Calu3 (cell line): ENCODE measurements at regions not wholly inside any gene's neighbourhood (a gene's known extent, or its start where the extent isn't known, plus 50 kb on each side); places are given as distances from the start of the nearest gene placed in this dataset.
"Not testable (repeated sequence)": the region's sequence is repeated elsewhere in the genome, so short reads cannot be mapped to it uniquely, and the experiment has no call there.

Experiments used
- BruUV-seq: library from RNA; stranded (reverse); fragments of 400-500 nt; replicated peaks from 2 replicates; lab custom pipeline; 2021; lab: Mats Ljungman, UMichigan
- CTCF ChIA-PET: fragments of 300-600 bp; sonication (Branson Sonifier 250); formaldehyde crosslinking; loops from one replicate; lab custom pipeline; 2022; ENCODE audit warnings: antibody characterized with exemption; lab: Charles Lee
- DNase-seq: peaks from one replicate; pipeline ENCODE4 v3.0.0; 2022
- H3K27ac Mint-ChIP-seq: one replicate; pipeline ENCODE4 v1.8.0; 2022; ENCODE audit warnings: mixed read lengths; ENCODE audit not compliant: unreplicated experiment
- H3K27me3 Mint-ChIP-seq: one replicate; pipeline ENCODE4 v1.8.0; 2022; ENCODE audit warnings: mixed read lengths; ENCODE audit not compliant: unreplicated experiment
- H3K36me3 Mint-ChIP-seq: one replicate; pipeline ENCODE4 v1.8.0; 2022; ENCODE audit warnings: mild to moderate bottlenecking, moderate library complexity, mixed read lengths; ENCODE audit not compliant: insufficient read depth, unreplicated experiment
- H3K4me1 Mint-ChIP-seq: one replicate; pipeline ENCODE4 v1.8.0; 2022; ENCODE audit warnings: mild to moderate bottlenecking, low read depth, mixed read lengths; ENCODE audit not compliant: unreplicated experiment
- H3K4me3 Mint-ChIP-seq: one replicate; pipeline ENCODE4 v1.8.0; 2022; ENCODE audit warnings: mild to moderate bottlenecking, low read depth, moderate library complexity, mixed read lengths; ENCODE audit not compliant: unreplicated experiment
- H3K9me3 Mint-ChIP-seq: one replicate; pipeline ENCODE4 v1.8.0; 2022; ENCODE audit warnings: low read depth, mixed read lengths; ENCODE audit not compliant: unreplicated experiment
- intact Hi-C: fragments of 100-400 bp; cut with micrococcal nuclease; formaldehyde crosslinking; loops from one replicate; pipeline ENCODE4 v1.10.0; 2022; ENCODE audit not compliant: unreplicated experiment
- TF ChIP-seq, protein P1 (sequence below): fragments of 200-600 bp; IDR thresholded peaks from one replicate; pipeline ENCODE4 v1.8.0; 2022; ENCODE audit warnings: antibody characterized with exemption; ENCODE audit not compliant: unreplicated experiment

DNA sequence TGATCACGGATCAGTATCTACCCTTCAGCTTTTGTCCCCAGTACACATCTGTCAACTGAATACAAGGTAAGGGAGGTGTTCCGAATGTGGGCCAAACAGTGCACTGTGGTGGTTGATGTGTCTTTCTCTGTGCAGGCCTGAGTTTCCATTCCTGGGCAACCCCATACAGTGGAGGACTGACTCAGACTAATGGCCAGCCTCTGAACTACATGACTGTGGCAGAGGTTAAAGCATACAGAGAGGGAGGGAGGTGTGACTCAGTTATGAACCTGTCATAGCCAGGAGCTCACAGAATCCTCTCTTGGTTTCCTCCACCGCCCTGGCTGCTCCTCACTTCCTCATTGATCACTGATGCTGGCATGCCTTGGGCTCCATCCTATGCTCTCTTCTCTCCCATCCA is 136.4 kb upstream of the TAS2R1 start:
- peaks cover 9% of the 10 kb centered on the region for H3K9me3 Mint-ChIP-seq
- H3K27me3 Mint-ChIP-seq, result peaks cover 17% of the 10 kb centered on the region
- H3K36me3 Mint-ChIP-seq, result no peaks in the 10 kb centered on the region
- no peaks in the 10 kb centered on the region for H3K4me1 Mint-ChIP-seq
- H3K27ac Mint-ChIP-seq, result no peak overlapping the region
- intact Hi-C loops, result no loop called here
- DNase-seq, result no peak
- no peak overlapping the region for H3K4me3 Mint-ChIP-seq
- CTCF ChIA-PET, result no interaction called here
- TF ChIP-seq, protein P1, sequence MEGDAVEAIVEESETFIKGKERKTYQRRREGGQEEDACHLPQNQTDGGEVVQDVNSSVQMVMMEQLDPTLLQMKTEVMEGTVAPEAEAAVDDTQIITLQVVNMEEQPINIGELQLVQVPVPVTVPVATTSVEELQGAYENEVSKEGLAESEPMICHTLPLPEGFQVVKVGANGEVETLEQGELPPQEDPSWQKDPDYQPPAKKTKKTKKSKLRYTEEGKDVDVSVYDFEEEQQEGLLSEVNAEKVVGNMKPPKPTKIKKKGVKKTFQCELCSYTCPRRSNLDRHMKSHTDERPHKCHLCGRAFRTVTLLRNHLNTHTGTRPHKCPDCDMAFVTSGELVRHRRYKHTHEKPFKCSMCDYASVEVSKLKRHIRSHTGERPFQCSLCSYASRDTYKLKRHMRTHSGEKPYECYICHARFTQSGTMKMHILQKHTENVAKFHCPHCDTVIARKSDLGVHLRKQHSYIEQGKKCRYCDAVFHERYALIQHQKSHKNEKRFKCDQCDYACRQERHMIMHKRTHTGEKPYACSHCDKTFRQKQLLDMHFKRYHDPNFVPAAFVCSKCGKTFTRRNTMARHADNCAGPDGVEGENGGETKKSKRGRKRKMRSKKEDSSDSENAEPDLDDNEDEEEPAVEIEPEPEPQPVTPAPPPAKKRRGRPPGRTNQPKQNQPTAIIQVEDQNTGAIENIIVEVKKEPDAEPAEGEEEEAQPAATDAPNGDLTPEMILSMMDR, result no peak
- BruUV-seq, result no TSS peak

DNA sequence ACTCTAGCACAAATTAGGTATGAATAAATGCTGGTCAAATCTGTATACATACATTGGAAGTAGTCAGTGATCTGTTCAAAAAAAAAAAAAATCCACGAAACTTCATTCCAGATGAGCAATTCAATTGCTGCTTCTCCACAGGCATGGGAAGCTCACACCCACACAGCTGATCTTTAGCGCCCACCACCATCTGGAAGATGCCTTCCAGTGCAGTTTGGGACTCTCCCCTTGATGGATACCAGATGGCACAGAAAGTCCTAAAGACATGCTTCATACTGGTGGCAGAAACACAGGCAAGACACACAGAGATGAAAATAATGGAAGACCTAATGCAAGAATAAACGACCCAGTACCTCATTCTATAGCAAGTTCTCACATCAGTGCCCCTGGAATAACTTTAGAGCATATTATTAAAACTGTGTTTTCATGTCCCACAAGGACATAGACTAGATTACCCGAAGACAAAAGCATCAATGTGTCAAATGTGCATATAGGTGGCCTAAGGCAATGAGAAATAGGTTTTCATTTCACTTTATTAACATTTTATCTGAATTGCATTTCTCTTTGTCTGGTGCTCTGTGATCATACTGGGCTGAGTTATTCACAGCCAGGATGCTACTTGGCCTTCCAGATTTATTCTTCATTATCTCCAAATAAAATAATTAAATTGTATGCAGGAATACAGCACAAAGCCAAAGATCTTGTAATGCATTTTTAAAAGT is 135.4 kb upstream of the TAS2R1 start:
- H3K4me3 Mint-ChIP-seq, result no peak overlapping the region
- no peak overlapping the region for H3K27ac Mint-ChIP-seq
- TF ChIP-seq, protein P1, result no peak
- no peaks in the 10 kb centered on the region for H3K4me1 Mint-ChIP-seq
- H3K27me3 Mint-ChIP-seq, result peaks cover 17% of the 10 kb centered on the region
- no peak for DNase-seq
- BruUV-seq, result no TSS peak
- CTCF ChIA-PET, result no interaction called here
- no peaks in the 10 kb centered on the region for H3K36me3 Mint-ChIP-seq
- intact Hi-C loops, result no loop called here
- peaks cover 9% of the 10 kb centered on the region for H3K9me3 Mint-ChIP-seq

DNA sequence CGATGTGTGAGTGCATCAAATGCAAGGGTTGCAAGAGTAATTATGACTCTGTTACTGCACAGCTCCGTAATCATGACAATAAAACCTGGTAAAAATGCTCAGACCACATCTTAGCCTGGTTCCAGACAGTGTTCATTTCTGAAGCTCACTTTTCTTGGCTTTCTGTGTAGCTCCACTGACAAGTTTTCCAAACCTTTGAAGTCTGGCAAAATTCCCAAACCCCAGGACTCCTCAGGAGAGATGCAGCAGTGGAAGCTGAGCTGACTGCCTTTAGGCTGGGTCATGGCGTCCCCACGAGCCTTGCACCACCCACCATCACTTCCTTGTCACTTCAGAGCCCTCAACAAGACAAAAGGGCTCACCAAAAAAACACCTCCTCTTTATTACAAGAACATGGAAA is 131.6 kb upstream of the TAS2R1 start:
- CTCF ChIA-PET, result no interaction called here
- Mint-ChIP-seq H3K4me3 (no peak overlapping the region), H3K36me3 (no peaks in the 10 kb centered on the region), H3K9me3 (peaks cover 2% of the 10 kb centered on the region), H3K4me1 (no peaks in the 10 kb centered on the region), H3K27ac (no peak overlapping the region), H3K27me3 (no peaks in the 10 kb centered on the region)
- DNase-seq, result no peak
- TF ChIP-seq, protein P1, result no peak
- BruUV-seq, result no TSS peak
- intact Hi-C loops, result no loop called here

DNA sequence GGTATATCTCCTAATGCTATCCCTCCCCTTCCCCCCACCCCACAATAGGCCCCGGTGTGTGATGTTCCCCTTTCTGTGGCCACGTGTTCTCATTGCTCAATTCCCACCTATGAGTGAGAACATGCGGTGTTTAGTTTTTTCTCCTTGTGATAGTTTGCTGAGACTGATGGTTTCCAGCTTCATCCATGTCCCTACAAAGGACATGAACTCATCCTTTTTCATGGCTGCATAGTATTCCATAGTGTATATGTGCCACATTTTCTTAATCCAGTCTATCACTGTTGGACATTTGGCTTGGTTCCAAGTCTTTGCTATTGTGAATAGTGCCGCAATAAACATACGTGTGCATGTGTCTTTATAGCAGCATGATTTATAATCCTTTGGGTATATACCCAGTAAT is 122.5 kb upstream of the TAS2R1 start:
- H3K9me3 Mint-ChIP-seq, H3K27me3 Mint-ChIP-seq, H3K36me3 Mint-ChIP-seq, H3K27ac Mint-ChIP-seq, intact Hi-C loops, BruUV-seq, H3K4me1 Mint-ChIP-seq, H3K4me3 Mint-ChIP-seq, CTCF ChIA-PET, DNase-seq: not testable (repeated sequence)

DNA sequence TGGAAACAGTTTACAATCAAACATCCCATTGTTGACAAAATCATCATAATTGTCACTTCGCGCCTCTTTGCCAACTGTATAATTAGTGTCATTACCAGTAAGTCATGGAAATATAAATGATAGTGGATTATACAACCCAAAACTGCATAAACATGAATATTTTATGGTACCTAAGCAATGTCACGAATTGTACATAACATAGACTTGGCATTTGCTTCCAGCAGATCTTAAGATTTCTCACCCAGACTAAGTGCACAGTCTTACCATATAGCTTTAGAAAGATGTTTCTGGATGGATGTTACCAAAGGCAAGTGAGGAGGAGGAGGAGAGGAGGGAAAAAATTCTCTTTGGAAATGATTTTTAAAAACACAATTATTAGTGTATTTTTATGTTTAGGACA is 113.4 kb upstream of the TAS2R1 start:
- no peak for DNase-seq
- no peak overlapping the region for H3K4me3 Mint-ChIP-seq
- intact Hi-C loops, result no loop called here
- CTCF ChIA-PET, result no interaction called here
- H3K36me3 Mint-ChIP-seq, result no peaks in the 10 kb centered on the region
- TF ChIP-seq, protein P1, result no peak
- H3K4me1 Mint-ChIP-seq, result no peaks in the 10 kb centered on the region
- no peaks in the 10 kb centered on the region for H3K27me3 Mint-ChIP-seq
- no peak overlapping the region for H3K27ac Mint-ChIP-seq
- peaks cover 6% of the 10 kb centered on the region for H3K9me3 Mint-ChIP-seq
- BruUV-seq, result no TSS peak
